ENCODE measurements at regions not wholly inside any gene's neighbourhood (a gene's known extent, or its start where the extent isn't known, plus 50 kb on each side); places are given as distances from the start of the nearest gene placed in this dataset.
A peak's percentile ranks its signal among the peaks of the same experiment; 100 is the strongest.

GRCh38 chrX:22666441-22666840, 333.3 kb upstream of the DDX53 start:
- DNase-seq, result no peak

GRCh38 chrX:22674932-22675331, 324.8 kb upstream of the DDX53 start:
- DNase-seq, result peak; percentile 49

GRCh38 chrX:22686138-22686541, 313.6 kb upstream of the DDX53 start:
- DNase-seq, result peak; percentile 81

GRCh38 chrX:22689290-22689689, 310.5 kb upstream of the DDX53 start:
- no peak for DNase-seq

GRCh38 chrX:22690116-22690515, 309.6 kb upstream of the DDX53 start:
- no peak for DNase-seq

GRCh38 chrX:22691966-22692565, 307.7 kb upstream of the DDX53 start:
- DNase-seq, result no peak

- DNase-seq, result no peak
These were observed 301.6 kb upstream of the DDX53 start for GRCh38 chrX:22698151-22698550.

- DNase-seq, result no peak
These were observed 300.1 kb upstream of the DDX53 start for GRCh38 chrX:22699581-22700091.

- no peak for DNase-seq
These were observed 286.8 kb upstream of the DDX53 start for GRCh38 chrX:22712942-22713341.

- DNase-seq, result no peak
These were observed 269.2 kb upstream of the DDX53 start for GRCh38 chrX:22730542-22730941.

GRCh38 chrX:22737541-22737940, 262.2 kb upstream of the DDX53 start:
- DNase-seq, result no peak

GRCh38 chrX:22739276-22739675, 260.5 kb upstream of the DDX53 start:
- no peak for DNase-seq

GRCh38 chrX:22740836-22741235, 258.9 kb upstream of the DDX53 start:
- no peak for DNase-seq

- DNase-seq, result no peak
These were observed 257.6 kb upstream of the DDX53 start for GRCh38 chrX:22742174-22742573.

GRCh38 chrX:22746081-22746480, 253.7 kb upstream of the DDX53 start:
- no peak for DNase-seq

GRCh38 chrX:22748093-22748999, 251.4 kb upstream of the DDX53 start:
- peak; percentile 7 for DNase-seq

- no peak for DNase-seq
These were observed 240.8 kb upstream of the DDX53 start for GRCh38 chrX:22758807-22759481.

GRCh38 chrX:22760513-22761057, 239.2 kb upstream of the DDX53 start:
- DNase-seq, result no peak

GRCh38 chrX:22788221-22788620, 211.5 kb upstream of the DDX53 start:
- DNase-seq, result no peak

GRCh38 chrX:22795671-22796070, 204.1 kb upstream of the DDX53 start:
- no peak for DNase-seq

- no peak for DNase-seq
These were observed 199.4 kb upstream of the DDX53 start for GRCh38 chrX:22800360-22800759.

- no peak for DNase-seq
These were observed 199.0 kb upstream of the DDX53 start for GRCh38 chrX:22800806-22801205.

- DNase-seq, result no peak
These were observed 196.4 kb upstream of the DDX53 start for GRCh38 chrX:22803353-22803752.

Data from COR-L47 (cell line).